Type B pancreatic cell (in vitro differentiated cells): ENCODE measurements at regions not wholly inside any gene's neighbourhood (a gene's known extent, or its start where the extent isn't known, plus 50 kb on each side); places are given as distances from the start of the nearest gene placed in this dataset.

Experiments
- DNase-seq: peaks from one replicate; pipeline ENCODE4 v3.0.0; 2021; ENCODE audit warnings: mixed read lengths; ENCODE audit not compliant: unreplicated experiment; ENCODE audit errors: extremely low spot score
- H3K27ac Mint-ChIP-seq: 2 replicates; pipeline ENCODE4 v1.8.0; 2021; ENCODE audit warnings: mild to moderate bottlenecking, mixed read lengths
- H3K27me3 Mint-ChIP-seq: 2 replicates; pipeline ENCODE4 v1.8.0; 2021; ENCODE audit warnings: mixed read lengths
- H3K36me3 Mint-ChIP-seq: 2 replicates; pipeline ENCODE4 v1.8.0; 2021; ENCODE audit warnings: mixed read lengths
- H3K4me1 Mint-ChIP-seq: one replicate; pipeline ENCODE4 v1.8.0; 2021; ENCODE audit warnings: mixed read lengths; ENCODE audit not compliant: unreplicated experiment
- H3K4me3 Mint-ChIP-seq: 2 replicates; pipeline ENCODE4 v1.8.0; 2021; ENCODE audit warnings: mild to moderate bottlenecking, mixed read lengths
- H3K9me3 Mint-ChIP-seq: 2 replicates; pipeline ENCODE4 v1.8.0; 2021; ENCODE audit warnings: mixed read lengths
- TF ChIP-seq, protein P1 (sequence below): fragments of 200-600 bp; sonication (generic); conservative IDR thresholded peaks from 2 replicates; pipeline ENCODE4 v1.5.0; 2021; ENCODE audit warnings: antibody characterized with exemption, mild to moderate bottlenecking

DNA sequence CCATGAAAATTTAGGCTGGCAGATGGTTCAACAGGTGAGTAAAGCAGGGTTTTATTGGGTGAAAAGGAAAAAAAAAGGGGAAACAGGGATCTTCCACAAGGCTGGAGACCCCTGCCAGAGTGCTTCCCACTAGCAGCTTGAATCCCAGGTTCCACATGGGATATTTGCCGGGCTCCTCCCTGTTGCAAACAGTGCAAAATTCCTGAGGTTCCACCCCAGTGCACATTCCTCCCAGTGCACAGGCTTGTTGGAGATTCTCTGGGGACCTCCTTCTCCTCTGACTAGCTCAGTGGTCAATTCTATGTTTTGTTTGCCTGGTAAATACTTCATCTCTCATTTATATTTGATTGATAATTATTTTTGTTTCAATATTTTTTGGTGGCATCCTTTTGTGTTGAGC, 66.4 kb upstream of the UGT2B15 start:
- Mint-ChIP-seq H3K36me3 (no peaks in the 10 kb centered on the region), H3K27ac (no peak overlapping the region), H3K27me3 (no peaks in the 10 kb centered on the region), H3K4me1 (peaks cover 12% of the 10 kb centered on the region), H3K4me3 (no peak overlapping the region), H3K9me3 (peaks cover 5% of the 10 kb centered on the region)
- TF ChIP-seq, protein P1, sequence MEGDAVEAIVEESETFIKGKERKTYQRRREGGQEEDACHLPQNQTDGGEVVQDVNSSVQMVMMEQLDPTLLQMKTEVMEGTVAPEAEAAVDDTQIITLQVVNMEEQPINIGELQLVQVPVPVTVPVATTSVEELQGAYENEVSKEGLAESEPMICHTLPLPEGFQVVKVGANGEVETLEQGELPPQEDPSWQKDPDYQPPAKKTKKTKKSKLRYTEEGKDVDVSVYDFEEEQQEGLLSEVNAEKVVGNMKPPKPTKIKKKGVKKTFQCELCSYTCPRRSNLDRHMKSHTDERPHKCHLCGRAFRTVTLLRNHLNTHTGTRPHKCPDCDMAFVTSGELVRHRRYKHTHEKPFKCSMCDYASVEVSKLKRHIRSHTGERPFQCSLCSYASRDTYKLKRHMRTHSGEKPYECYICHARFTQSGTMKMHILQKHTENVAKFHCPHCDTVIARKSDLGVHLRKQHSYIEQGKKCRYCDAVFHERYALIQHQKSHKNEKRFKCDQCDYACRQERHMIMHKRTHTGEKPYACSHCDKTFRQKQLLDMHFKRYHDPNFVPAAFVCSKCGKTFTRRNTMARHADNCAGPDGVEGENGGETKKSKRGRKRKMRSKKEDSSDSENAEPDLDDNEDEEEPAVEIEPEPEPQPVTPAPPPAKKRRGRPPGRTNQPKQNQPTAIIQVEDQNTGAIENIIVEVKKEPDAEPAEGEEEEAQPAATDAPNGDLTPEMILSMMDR = no peak
- DNase-seq = no peak

DNA sequence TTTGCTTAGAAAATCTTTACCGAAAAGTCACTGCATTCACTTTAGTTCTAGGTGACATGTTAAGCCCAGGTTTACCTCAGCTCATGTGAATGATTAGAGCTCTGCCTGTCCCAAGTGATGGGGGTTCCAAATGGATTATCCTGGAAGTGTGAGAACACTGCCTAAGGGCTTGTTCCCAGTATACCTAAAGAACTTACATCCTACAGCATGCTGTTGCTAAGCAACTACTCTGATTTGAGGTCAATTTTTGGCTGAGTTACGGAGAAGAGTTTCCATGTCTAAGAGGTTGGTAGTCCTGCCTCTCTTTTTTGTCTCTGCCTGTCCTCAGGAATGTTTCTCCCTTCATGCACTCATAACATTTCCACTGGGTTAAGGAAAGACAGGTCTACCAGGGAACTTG, 67.6 kb upstream of the UGT2B15 start:
- TF ChIP-seq, protein P1 = no peak
- DNase-seq = no peak
- H3K4me3 Mint-ChIP-seq = no peak overlapping the region
- H3K27ac Mint-ChIP-seq = no peak overlapping the region
- H3K9me3 Mint-ChIP-seq = peaks cover 9% of the 10 kb centered on the region
- H3K36me3 Mint-ChIP-seq = no peaks in the 10 kb centered on the region
- no peaks in the 10 kb centered on the region for H3K27me3 Mint-ChIP-seq
- H3K4me1 Mint-ChIP-seq = peaks cover 6% of the 10 kb centered on the region

DNA sequence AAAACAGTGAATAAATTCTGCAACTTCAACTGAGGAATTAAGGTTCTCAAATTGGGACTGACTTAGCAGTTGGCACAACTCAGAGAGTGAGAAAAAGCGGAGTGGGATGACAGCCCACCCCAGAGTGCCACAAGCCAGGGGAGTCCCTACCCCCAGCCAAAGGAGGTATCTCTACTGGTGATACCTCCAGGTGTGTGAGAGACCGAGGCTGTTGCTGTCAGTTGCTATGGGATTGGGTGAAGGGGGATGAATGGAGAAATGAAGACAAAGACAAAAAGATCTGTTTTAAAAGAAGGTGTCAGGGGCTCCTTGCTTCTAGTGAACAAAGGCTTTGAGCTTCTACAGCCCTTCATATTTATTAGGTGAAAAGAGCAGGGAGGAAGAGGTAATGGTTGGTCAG, 71.4 kb upstream of the UGT2B10 start:
- Mint-ChIP-seq H3K9me3 (peaks cover 4% of the 10 kb centered on the region), H3K4me3 (no peak overlapping the region), H3K27ac (no peak overlapping the region), H3K27me3 (no peaks in the 10 kb centered on the region), H3K36me3 (no peaks in the 10 kb centered on the region), H3K4me1 (no peaks in the 10 kb centered on the region)
- TF ChIP-seq, protein P1 = no peak
- DNase-seq = no peak

DNA sequence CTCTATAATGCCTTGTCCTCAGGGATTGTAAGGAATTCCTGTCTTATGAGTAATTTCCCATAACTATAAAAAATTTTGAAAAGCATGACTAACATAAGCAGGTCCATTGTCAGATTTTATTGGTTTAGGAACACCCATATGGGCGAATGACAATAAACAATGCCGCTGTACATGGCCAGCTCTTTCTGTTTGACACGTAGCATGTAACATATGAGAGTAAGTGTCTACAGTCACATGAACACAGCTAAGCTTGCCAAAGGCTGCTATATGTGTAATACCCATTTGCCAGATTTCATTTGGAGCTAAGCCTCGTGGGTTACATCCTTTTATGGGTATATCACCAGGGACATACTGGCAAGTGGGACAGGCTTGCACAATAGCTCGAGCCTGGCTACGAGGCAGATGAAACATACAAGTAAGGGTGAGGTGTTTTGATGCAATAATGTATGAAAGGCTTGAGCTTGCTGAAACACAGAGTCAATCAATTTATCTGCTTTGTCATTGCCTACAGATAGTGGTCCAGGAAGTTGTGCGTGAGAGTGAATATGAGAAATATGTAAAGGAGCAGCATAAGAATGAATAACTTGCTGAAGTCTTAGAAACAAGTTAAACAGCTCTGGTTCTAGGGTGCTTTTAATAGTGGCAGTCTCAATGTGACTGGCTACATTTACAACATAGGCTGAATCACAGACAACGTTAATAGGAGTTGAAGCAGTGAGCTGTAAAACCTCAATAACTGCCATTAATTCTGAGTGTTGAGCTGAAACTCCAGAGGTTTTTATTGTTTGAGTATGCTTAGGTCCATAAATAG, 67.4 kb upstream of the UGT2B10 start:
- no peaks in the 10 kb centered on the region for H3K36me3 Mint-ChIP-seq
- no peak for DNase-seq

DNA sequence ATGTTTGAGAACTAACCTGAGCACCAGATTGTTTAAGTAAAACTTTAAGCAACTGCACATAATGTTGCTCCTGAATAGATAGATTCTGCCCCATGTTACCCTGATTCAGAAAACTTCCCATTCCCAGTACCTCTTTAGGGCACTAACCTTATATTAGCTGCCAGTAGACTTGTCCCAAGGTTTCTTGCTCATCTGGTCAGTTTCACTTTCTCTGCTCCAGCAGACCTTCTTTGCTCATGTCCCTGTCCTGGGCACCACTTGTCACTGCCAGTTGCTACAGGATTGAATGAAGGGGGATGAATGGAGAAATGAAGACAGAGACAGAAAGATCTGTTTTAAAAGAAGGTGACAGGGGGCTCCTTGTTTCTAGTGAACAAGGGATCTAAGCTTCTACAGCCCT, 65.2 kb upstream of the UGT2B10 start:
- Mint-ChIP-seq H3K4me3 (no peak overlapping the region), H3K4me1 (no peaks in the 10 kb centered on the region)

More for the DNA sequence above, 67.4 kb upstream of the UGT2B10 start:
- Mint-ChIP-seq H3K9me3 (peaks cover 7% of the 10 kb centered on the region), H3K4me1 (no peaks in the 10 kb centered on the region), H3K27me3 (no peaks in the 10 kb centered on the region), H3K4me3 (no peak overlapping the region), H3K27ac (peak overlapping the region; percentile 1)
- TF ChIP-seq, protein P1 = no peak

More for the DNA sequence above, 65.2 kb upstream of the UGT2B10 start:
- TF ChIP-seq, protein P1 = no peak
- Mint-ChIP-seq H3K36me3 (no peaks in the 10 kb centered on the region), H3K9me3 (peaks cover 7% of the 10 kb centered on the region), H3K27ac (no peak overlapping the region), H3K27me3 (no peaks in the 10 kb centered on the region)
- no peak for DNase-seq
